Natural killer cell treated with Interleukin-12 subunit alpha and Interleukin-12 subunit beta and Interleukin-15 and Interleukin-18, amount 100 ng/mL, for 72 hours (primary cell): ENCODE measurements at regions not wholly inside any gene's neighbourhood (a gene's known extent, or its start where the extent isn't known, plus 50 kb on each side); places are given as distances from the start of the nearest gene placed in this dataset.
A peak's percentile ranks its signal among the peaks of the same experiment; 100 is the strongest.
"Not testable (repeated sequence)": the region's sequence is repeated elsewhere in the genome, so short reads cannot be mapped to it uniquely, and the experiment has no call there.

Source experiments
- ATAC-seq, 2 donors: fragments of 150-1000 bp; cut with Tn5 transposase in 1 of 2; sonication (Bioruptor Pico), chemical (Tn5 transposase) in 1 of 2; 2 replicates each; pipeline ENCODE4 v1.10.0; 2021
- DNase-seq: peaks from one replicate; pipeline ENCODE4 v3.0.0; 2022; ENCODE audit warnings: low spot score
- H3K27ac Mint-ChIP-seq, 2 donors: 1 replicate in 1 of 2; 2 replicates in 1 of 2; pipeline ENCODE4 v1.8.0; 2022; ENCODE audit warnings: mixed read lengths in 2 of 2, mild to moderate bottlenecking in 1 of 2, moderate library complexity in 1 of 2
- H3K27me3 Mint-ChIP-seq, 2 donors: 1 replicate in 1 of 2; 2 replicates in 1 of 2; pipeline ENCODE4 v1.8.0; 2022; ENCODE audit warnings: mixed read lengths in 2 of 2
- H3K36me3 Mint-ChIP-seq: one replicate; pipeline ENCODE4 v1.8.0; 2022; ENCODE audit warnings: mixed read lengths
- H3K4me1 Mint-ChIP-seq, 2 donors: 1 replicate in 1 of 2; 2 replicates in 1 of 2; pipeline ENCODE4 v1.8.0; 2022; ENCODE audit warnings: low read depth in 2 of 2, mixed read lengths in 2 of 2, mild to moderate bottlenecking in 1 of 2
- H3K4me3 Mint-ChIP-seq: one replicate; pipeline ENCODE4 v1.8.0; 2022; ENCODE audit warnings: mixed read lengths
- H3K9me3 Mint-ChIP-seq: 2 replicates; pipeline ENCODE4 v1.8.0; 2022; ENCODE audit warnings: mixed read lengths

DNA sequence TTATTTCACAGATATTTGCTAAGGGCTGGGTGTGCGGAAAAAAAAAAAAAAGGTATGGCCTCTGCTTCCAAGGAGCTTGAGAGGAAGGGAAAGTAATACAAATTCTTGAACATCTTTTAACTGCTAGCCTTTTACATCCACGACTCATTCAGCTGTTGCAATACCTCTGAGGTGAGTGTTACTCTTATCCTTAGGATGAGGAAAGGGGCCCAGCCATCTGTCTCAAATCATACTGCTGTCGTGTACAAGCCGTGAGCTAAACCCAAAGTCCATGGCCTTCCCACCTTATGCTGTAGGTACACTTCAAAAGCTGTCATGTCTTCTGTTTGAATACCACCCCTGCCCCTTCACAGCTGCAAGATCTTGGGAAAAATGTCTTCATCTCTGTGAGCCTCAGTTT, 146.8 kb downstream of the KCNRG start:
- peaks cover 4% of the 10 kb centered on the region for H3K36me3 Mint-ChIP-seq
- no peaks in the 10 kb centered on the region for H3K9me3 Mint-ChIP-seq
- no peak overlapping the region for H3K4me3 Mint-ChIP-seq
- H3K27me3 Mint-ChIP-seq: peaks cover 3 to 7% of the 10 kb centered on the region in 2 donors
- no peak for ATAC-seq
- H3K27ac Mint-ChIP-seq: no peak overlapping the region
- peaks cover 0 to 5% of the 10 kb centered on the region in 2 donors for H3K4me1 Mint-ChIP-seq
- DNase-seq: no peak

DNA sequence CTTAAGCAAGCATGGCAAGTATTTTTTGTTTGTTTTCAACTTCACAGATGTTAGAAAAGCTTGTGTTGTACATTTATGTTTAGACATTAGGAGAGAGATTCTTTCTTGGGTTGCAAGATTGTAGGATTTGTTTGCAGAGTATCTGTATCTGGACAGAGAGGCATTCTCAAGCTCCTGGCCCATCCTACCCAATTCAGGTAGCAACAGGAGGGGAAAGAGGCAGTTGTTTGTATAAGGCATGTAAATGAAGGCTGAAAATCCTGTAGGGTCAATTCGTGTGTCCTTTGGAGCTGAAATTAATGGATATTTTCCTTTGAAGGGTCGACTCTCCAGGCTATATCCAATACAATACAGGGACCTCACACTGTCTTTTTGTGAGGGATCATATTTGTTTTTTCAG, 147.3 kb downstream of the KCNRG start:
- Mint-ChIP-seq H3K4me3 (no peak overlapping the region), H3K27me3 (peaks cover 3 to 6% of the 10 kb centered on the region in 2 donors), H3K27ac (no peak overlapping the region), H3K9me3 (no peaks in the 10 kb centered on the region), H3K36me3 (peaks cover 4% of the 10 kb centered on the region), H3K4me1 (peaks cover 0 to 7% of the 10 kb centered on the region in 2 donors)
- DNase-seq (no peak), ATAC-seq (no peak)

DNA sequence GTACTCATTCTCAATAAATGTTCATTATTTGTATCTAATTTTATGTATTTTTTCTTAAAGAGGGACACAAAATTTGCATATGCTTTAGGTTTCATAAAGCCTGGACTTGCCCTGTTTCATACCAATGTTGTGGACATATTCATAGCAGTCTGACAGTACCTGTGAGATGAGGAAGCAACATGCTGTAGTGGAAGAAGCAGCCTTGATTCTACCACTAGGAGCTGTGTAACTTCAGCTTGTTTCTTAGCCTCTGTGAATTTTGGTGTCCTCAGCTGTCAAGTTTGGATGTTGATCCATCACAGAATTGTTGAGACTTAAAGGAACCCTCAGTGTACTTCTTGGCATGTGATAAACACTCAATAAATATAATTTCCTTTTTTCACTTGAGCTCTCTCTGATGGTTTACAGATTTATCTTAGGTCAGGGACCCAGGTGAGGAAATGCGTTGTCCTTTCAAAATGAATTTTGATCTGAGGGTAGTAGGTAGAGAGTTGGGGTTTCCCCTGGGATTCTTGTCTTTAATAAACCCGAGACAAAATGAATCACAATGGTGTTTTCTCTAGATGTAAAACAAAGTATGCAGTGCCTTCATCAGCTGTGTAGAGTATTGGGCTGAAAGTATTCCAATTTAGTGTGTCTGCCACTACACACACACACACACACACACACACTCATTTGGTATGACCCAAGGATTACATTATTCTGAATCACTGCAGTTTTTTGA, 152.1 kb downstream of the KCNRG start:
- no peak overlapping the region for H3K27ac Mint-ChIP-seq
- H3K9me3 Mint-ChIP-seq: no peaks in the 10 kb centered on the region
- H3K4me3 Mint-ChIP-seq: no peak overlapping the region
- H3K36me3 Mint-ChIP-seq: peaks cover 4% of the 10 kb centered on the region
- H3K4me1 Mint-ChIP-seq: peaks cover 0 to 14% of the 10 kb centered on the region in 2 donors
- DNase-seq (no peak), ATAC-seq (peak; percentile 48 to 76)
- peaks cover 2 to 6% of the 10 kb centered on the region in 2 donors for H3K27me3 Mint-ChIP-seq

DNA sequence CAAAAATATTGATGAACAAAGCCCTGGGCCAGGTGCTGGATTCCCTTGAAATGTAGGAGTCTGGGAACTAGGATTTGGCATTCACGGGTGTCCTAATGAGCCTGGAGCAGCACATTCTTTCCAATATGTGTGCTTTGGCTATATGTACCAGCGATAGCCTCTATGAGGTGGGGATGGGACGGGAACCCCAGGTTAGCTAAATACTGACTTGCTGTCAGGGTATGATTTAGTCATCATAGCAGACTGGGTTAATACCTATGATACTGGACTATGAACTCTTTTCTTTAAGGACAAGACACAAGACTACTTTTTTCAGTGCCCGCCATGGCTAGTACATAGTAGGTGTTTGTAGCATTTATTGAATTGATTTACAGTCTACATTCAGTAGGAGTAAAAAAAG, 152.7 kb downstream of the KCNRG start:
- Mint-ChIP-seq H3K4me1 (peaks cover 0 to 17% of the 10 kb centered on the region in 2 donors), H3K27me3 (peaks cover 2 to 6% of the 10 kb centered on the region in 2 donors), H3K27ac (no peak overlapping the region), H3K4me3 (no peak overlapping the region), H3K36me3 (peaks cover 4% of the 10 kb centered on the region), H3K9me3 (peaks cover 3% of the 10 kb centered on the region)
- ATAC-seq (peak in 1 of 2 donors; percentile 55), DNase-seq (no peak)

DNA sequence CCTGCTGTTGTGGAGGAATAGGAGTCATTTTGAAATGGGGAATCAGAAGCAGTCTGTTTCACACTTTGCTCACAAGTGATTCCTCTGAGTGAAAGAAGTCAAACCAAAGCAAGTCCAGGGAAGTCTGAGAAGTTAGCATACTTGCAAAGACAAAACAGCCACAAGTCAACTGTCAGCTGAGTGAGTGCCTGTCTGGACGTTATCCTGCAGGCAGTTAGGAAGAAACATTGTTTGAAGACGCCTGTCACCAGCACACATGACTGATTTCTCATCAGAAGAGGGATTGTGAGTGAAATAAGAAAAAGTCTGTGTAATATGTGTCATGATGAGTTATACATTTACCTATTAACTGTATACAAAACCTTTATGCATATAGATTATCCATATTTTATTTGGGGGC, 153.5 kb downstream of the KCNRG start:
- H3K36me3 Mint-ChIP-seq: peaks cover 4% of the 10 kb centered on the region
- no peak overlapping the region for H3K27ac Mint-ChIP-seq
- DNase-seq: no peak
- no peak overlapping the region for H3K4me3 Mint-ChIP-seq
- H3K4me1 Mint-ChIP-seq: peaks cover 0 to 14% of the 10 kb centered on the region in 2 donors
- peak in 1 of 2 donors; percentile 47 for ATAC-seq
- peaks cover 2% of the 10 kb centered on the region in 2 donors for H3K27me3 Mint-ChIP-seq
- peaks cover 3% of the 10 kb centered on the region for H3K9me3 Mint-ChIP-seq

DNA sequence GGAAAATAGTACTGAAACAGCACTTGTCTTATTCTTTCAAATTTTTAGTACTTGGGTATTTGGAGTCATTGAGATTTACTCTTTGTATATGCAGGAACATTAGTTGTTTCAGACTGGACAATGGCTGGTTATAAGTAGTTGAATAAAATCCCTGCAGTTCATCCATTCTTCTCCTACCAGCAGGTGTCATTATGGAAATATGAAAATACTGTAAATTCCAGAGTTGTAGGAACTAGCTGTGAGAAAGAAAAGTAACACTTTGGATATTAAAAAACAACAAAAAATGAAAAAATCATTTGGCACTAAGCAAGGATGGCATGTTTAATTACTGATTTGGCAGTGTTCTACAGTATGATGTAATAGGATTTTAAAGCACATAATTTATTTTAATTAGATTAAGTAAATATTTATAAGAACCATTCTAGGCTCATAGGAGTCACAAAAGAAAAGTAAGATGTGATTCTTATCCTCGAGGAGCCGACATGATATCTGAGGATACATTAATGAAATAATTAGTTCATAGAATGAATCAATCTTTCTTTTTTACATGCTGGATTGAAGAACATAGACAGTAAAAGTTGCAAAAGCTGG, 155.3 kb downstream of the KCNRG start:
- no peak overlapping the region for H3K27ac Mint-ChIP-seq
- ATAC-seq (no peak), DNase-seq (no peak)
- peaks cover 0 to 2% of the 10 kb centered on the region in 2 donors for H3K27me3 Mint-ChIP-seq
- H3K36me3 Mint-ChIP-seq: peaks cover 4% of the 10 kb centered on the region
- H3K4me1 Mint-ChIP-seq: peaks cover 11 to 16% of the 10 kb centered on the region in 2 donors
- H3K4me3 Mint-ChIP-seq: no peak overlapping the region
- peaks cover 6% of the 10 kb centered on the region for H3K9me3 Mint-ChIP-seq

DNA sequence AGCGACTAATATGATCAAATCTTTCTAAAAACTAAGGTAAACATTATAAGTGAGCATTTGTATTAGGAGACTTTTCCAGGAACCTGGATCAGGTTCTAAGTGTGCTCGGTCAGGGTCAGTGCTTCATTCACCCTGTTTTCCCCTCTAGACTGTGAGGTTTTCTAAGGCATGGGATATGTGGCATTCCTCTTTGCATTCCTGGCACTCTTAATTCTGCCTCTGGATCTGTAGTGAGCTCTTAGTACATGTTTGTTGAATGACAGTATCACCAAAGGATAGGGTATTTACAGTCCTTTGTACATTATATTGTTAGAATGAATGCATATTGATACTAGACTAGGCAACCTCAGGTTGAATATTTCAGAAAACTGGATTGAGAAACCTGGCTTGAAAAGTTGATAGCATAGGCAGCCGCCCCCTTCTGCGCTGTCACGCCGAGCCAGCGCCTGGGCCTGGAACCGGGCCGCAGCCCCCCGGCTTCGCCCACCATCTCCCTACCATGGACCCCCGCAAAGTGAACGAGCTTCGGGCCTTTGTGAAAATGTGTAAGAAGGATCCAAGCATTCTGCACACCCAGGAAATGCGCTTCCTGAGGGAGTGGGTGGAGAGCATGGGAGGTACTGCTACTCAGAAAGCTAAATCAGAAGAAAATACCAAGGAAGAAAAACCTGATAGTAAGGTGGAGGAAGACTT, 156.5 kb downstream of the KCNRG start:
- ATAC-seq: no peak
- Mint-ChIP-seq H3K9me3 (peaks cover 6% of the 10 kb centered on the region), H3K4me1 (peaks cover 11 to 16% of the 10 kb centered on the region in 2 donors), H3K27me3 (peaks cover 0 to 2% of the 10 kb centered on the region in 2 donors), H3K4me3 (no peak overlapping the region), H3K36me3 (no peaks in the 10 kb centered on the region), H3K27ac (no peak overlapping the region)
- DNase-seq: no peak

DNA sequence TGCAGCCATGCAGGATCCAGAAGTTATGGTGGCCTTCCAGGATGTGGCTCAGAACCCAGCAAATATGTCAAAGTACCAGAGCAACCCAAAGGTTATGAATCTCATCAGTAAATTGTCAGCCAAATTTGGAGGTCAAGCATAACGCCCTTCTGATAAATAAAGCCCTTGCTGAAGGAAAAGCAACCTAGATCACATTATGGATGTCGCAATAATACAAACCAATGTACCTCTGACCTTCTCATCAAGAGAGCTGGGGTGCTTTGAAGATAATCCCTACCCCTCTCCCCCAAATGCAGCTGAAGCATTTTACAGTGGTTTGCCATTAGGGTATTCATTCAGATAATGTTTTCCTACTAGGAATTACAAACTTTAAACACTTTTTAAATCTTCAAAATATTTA, 157.8 kb downstream of the KCNRG start:
- DNase-seq, H3K4me3 Mint-ChIP-seq, H3K27me3 Mint-ChIP-seq, H3K27ac Mint-ChIP-seq, H3K36me3 Mint-ChIP-seq, ATAC-seq, H3K9me3 Mint-ChIP-seq: not testable (repeated sequence)
- peaks cover 11 to 14% of the 10 kb centered on the region in 2 donors for H3K4me1 Mint-ChIP-seq

DNA sequence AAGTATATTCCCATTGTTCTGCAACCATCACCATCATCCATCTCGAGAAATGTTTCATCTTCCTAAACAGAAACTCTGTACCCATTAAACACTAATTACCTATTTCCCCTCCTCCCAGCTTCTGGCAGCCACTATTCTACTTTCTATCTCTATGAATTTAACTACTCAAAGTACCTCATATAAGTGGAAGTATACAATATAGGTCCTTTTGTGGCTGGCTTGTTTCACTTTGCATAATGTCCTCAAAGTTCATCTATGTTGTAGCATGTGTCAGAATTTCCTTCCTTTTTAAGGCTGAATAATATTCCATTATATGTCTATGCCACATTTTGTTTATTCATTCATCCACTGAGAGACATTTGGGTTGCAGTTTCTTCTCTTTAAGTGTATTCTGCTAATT, 159.4 kb downstream of the KCNRG start:
- DNase-seq (no peak), ATAC-seq (no peak)
- H3K4me3 Mint-ChIP-seq: no peak overlapping the region
- peaks cover 6% of the 10 kb centered on the region for H3K9me3 Mint-ChIP-seq
- H3K27ac Mint-ChIP-seq: peak overlapping the region in 1 of 2 donors; percentile 10
- peaks cover 11% of the 10 kb centered on the region in 2 donors for H3K4me1 Mint-ChIP-seq
- no peaks in the 10 kb centered on the region for H3K27me3 Mint-ChIP-seq
- H3K36me3 Mint-ChIP-seq: no peaks in the 10 kb centered on the region

DNA sequence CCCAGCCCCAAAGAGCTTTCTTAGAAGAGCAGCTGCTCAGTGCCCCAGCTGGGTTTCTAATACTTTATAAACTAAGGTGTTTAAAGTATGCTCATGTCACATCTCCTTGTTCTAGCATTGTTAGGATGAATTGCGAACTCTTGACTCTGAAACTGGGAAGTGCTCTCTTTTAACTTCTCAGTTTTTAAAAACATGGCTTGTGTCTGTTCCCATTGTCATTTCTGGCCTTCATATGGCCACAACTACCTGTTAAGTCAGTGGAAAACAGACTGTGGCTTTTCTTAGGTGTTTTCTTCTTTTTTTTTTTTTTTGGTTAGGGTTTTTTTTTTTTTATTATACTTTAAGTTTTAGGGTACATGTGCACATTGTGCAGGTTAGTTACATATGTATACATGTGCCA, 164.7 kb downstream of the KCNRG start:
- peaks cover 0 to 4% of the 10 kb centered on the region in 2 donors for H3K4me1 Mint-ChIP-seq

DNA sequence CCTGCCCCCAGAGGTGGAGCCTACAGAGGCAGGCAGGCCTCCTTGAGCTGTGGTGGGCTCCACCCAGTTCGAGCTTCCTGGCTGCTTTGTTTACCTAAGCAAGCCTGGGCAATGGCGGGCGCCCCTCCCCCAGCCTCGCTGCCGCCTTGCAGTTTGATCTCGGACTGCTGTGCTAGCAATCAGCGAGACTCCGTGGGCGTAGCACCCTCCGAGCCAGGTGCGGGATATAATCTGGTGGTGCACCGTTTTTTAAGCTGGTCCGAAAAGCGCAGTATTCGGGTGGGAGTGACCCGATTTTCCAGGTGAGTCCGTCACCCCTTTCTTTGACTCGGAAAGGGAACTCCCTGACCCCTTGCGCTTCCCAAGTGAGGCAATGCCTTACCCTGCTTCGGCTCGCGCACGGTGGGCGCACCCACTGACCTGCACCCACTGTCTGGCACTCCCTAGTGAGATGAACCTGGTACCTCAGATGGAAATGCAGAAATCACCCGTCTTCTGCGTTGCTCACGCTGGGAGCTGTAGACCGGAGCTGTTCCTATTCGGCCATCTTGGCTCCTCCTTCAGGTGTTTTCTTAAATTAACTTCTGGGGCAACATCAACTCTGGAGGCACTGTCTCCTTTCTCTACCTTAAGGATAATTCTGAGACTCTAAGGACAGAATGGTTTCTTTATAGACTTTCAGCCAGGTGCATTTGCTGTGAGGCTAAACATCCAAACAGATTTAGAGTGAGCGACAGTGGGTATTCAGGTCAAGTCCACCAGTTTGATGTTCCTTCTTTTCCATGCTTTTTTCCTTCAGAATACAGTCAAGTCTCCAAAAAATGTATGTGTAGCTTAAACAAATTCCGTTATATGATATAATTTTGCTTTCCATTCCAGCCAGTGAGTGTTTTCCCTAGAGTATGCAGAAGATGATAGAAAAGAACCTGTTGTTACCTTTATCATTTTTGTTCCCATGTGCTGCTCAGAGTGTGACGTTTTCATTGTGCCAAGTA, 170.8 kb downstream of the KCNRG start:
- peaks cover 7 to 14% of the 10 kb centered on the region in 2 donors for H3K4me1 Mint-ChIP-seq
- not testable (repeated sequence) for H3K27ac Mint-ChIP-seq, ATAC-seq, H3K27me3 Mint-ChIP-seq, H3K36me3 Mint-ChIP-seq, H3K4me3 Mint-ChIP-seq, DNase-seq, H3K9me3 Mint-ChIP-seq

More for the DNA sequence above, 164.7 kb downstream of the KCNRG start:
- DNase-seq: no peak
- ATAC-seq: no peak
- H3K27ac Mint-ChIP-seq: no peak overlapping the region
- no peaks in the 10 kb centered on the region for H3K9me3 Mint-ChIP-seq
- peaks cover 0 to 2% of the 10 kb centered on the region in 2 donors for H3K27me3 Mint-ChIP-seq
- no peak overlapping the region for H3K4me3 Mint-ChIP-seq
- H3K36me3 Mint-ChIP-seq: no peaks in the 10 kb centered on the region

DNA sequence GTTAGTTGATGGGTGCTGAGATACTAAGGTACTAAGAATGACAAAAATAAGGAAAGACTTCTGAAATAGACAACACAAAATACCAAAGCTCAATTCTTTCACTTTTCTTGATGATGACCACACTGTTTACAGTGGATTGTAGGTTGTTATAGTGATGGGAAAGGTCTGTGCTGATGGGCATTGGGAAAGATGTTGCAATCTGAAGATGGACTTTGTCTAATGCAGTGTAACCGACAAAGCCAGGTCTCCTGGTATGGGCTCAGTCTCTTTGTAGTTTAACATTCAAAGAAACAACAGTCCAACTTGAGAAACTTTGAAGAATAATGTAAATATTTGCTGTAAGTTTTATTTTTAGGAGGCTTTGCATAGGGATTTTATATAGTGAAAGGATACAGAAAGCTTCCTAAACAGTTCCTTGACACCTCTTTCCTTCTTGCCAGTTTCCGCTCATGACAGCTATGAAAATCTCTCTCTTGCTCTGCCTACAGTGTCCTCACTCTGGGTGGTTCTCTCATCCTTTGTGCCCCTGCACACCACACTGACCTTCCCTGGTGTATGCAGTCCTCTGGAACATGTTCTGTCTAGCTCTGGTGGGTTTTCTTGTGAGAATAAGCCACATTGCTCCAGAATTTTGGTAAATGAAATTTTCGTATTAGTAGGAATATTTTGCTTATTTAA, 172.2 kb downstream of the KCNRG start:
- Mint-ChIP-seq H3K27me3 (peaks cover 7 to 9% of the 10 kb centered on the region in 2 donors), H3K9me3 (no peaks in the 10 kb centered on the region), H3K4me1 (peaks cover 7 to 16% of the 10 kb centered on the region in 2 donors), H3K27ac (peak overlapping the region in 1 of 2 donors; percentile 58), H3K4me3 (no peak overlapping the region), H3K36me3 (no peaks in the 10 kb centered on the region)
- ATAC-seq: no peak
- no peak for DNase-seq

DNA sequence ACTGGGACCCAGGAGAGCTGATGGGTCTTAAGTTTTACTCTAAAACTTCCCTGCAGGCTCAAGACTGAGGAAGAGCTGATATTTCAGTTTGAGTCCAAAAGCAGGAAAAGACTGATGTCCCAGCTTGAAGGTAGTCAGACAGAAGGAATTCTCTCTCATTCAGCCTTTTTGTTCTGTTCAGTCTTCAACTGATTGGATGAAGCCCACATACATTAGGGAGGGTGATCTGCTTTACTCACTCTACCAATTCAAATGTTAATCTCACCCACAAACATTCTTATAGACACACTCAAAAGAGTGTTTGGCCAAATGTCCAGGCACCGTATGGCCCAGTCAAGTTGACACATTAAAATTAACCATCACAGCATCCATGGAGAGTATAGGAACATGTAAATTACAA, 173.5 kb downstream of the KCNRG start:
- Mint-ChIP-seq H3K4me3 (no peak overlapping the region), H3K27ac (no peak overlapping the region), H3K27me3 (peaks cover 7 to 9% of the 10 kb centered on the region in 2 donors), H3K9me3 (no peaks in the 10 kb centered on the region), H3K36me3 (no peaks in the 10 kb centered on the region), H3K4me1 (peaks cover 7 to 16% of the 10 kb centered on the region in 2 donors)
- ATAC-seq: no peak
- DNase-seq: no peak
